Stomach (tissue), 4 donors: ENCODE measurements at regions not wholly inside any gene's neighbourhood (a gene's known extent, or its start where the extent isn't known, plus 50 kb on each side); places are given as distances from the start of the nearest gene placed in this dataset.

Source experiments
- POLR2A ChIP-seq, 4 donors: fragments of 450-650 bp; IDR thresholded peaks; one replicate each; pipeline ENCODE4 v1.6.1; 2016; ENCODE audit warnings: antibody characterized with exemption in 4 of 4, control low read depth in 2 of 4, mild to moderate bottlenecking in 1 of 4, moderate library complexity in 1 of 4
- TF ChIP-seq, protein P1 (sequence below), 7 experiments: fragments of 450-650 bp in 4 of 7; fragments of 200-600 bp in 3 of 7; sonication (generic) in 3 of 7; IDR thresholded peaks; one replicate each; pipeline ENCODE4 v1.5.1; 2016 to 2019; ENCODE audit warnings: antibody characterized with exemption in 7 of 7, control low read depth in 2 of 7, mild to moderate bottlenecking in 1 of 7

DNA sequence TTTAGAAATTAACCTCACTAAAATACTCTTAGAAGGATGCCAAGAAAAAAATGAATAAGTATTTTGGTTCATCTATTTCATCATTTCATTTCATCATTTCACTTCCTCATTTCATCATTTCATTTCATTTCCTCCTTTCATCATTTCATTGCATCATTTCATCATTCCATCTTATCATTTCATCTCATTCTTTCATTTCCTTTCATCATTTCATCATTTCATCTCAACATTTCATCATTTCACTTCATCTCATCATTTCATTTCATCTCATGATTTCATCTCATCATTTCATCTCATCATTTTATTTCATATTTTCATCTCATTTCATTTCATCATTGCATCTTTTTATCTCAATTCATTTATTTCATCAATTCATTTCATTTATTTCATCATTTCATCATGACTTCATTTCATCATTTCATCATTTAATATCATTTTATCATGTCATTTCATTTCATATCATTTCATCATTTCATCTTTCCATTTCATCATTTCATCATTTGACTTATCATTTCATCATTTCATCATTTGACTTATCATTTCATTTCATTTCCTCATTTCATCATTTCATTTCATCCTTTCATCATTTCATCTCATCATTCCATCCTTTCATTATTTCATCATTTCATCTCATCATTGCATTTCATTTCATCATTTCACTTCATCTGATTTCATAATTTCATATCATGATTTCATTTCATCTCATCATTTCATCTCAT lies 129.9 kb downstream of the ZNF92 start:
- TF ChIP-seq, protein P1, sequence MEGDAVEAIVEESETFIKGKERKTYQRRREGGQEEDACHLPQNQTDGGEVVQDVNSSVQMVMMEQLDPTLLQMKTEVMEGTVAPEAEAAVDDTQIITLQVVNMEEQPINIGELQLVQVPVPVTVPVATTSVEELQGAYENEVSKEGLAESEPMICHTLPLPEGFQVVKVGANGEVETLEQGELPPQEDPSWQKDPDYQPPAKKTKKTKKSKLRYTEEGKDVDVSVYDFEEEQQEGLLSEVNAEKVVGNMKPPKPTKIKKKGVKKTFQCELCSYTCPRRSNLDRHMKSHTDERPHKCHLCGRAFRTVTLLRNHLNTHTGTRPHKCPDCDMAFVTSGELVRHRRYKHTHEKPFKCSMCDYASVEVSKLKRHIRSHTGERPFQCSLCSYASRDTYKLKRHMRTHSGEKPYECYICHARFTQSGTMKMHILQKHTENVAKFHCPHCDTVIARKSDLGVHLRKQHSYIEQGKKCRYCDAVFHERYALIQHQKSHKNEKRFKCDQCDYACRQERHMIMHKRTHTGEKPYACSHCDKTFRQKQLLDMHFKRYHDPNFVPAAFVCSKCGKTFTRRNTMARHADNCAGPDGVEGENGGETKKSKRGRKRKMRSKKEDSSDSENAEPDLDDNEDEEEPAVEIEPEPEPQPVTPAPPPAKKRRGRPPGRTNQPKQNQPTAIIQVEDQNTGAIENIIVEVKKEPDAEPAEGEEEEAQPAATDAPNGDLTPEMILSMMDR (IDR thresholded peaks at IDR 0.05), result no peak
- no peak for TF ChIP-seq POLR2A (IDR thresholded peaks at IDR 0.05)
